ENCODE measurements at regions not wholly inside any gene's neighbourhood (a gene's known extent, or its start where the extent isn't known, plus 50 kb on each side); places are given as distances from the start of the nearest gene placed in this dataset.

- TF ChIP-seq CTCF (IDR thresholded peaks at IDR 0.05): no peak
- no peak for TF ChIP-seq POLR2A (IDR thresholded peaks at IDR 0.05)
- intact Hi-C loops (cut with DNase I; ENCODE audit: low total_unique reads): no loop called here
- DNase-seq (ENCODE audit: low spot score in 2 of 2): no peak
- no peak overlapping the region for H3K4me3 ChIP-seq (ENCODE audit: low read depth, poor library complexity, severe bottlenecking)
- whole genome bisulfite sequencing, 2 donors: 57 to 71% methylated on average over 1 of the region's 1 CpG
These were observed 320.1 kb upstream of the NDST4 start for GRCh38 chr4:115433491-115433890.

DNA sequence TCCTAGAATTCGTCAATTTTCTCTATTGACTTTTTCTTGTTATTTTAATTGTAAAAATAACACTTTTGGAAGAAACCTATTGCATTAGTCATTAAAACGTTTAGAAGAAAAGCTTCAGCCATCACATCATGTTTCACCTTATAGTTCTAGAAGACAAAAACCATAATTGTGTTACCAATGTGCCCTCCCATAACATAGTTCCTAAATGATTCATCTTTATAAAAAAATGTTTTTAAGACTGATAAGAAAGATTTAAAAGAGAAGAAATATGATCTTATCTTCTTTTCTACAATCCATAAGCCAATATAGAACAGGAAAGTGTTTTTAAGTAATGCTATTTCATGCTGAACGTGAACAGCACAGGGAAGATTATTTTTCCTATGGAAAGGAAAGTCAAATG lies 316.6 kb upstream of the NDST4 start:
- no peak overlapping the region for H3K4me3 ChIP-seq (ENCODE audit: low read depth, poor library complexity, severe bottlenecking)
- no peak for TF ChIP-seq CTCF (IDR thresholded peaks at IDR 0.05)
- no peak for TF ChIP-seq POLR2A (IDR thresholded peaks at IDR 0.05)
- intact Hi-C loops (cut with DNase I; ENCODE audit: low total_unique reads): no loop called here
- no peak for DNase-seq (ENCODE audit: low spot score in 2 of 2)
- WGBS, 2 donors: 55 to 62% methylated on average over 3 of the region's 3 CpGs

- intact Hi-C loops (cut with DNase I; ENCODE audit: low total_unique reads): no loop called here
- TF ChIP-seq POLR2A (IDR thresholded peaks at IDR 0.05) (no peak), CTCF (IDR thresholded peaks at IDR 0.05) (no peak)
- no peak overlapping the region for H3K4me3 ChIP-seq (ENCODE audit: low read depth, poor library complexity, severe bottlenecking)
- WGBS, 2 donors: 20 to 36% methylated on average over 1 of the region's 1 CpG
- no peak for DNase-seq (ENCODE audit: low spot score in 2 of 2)
These were observed 315.0 kb upstream of the NDST4 start for GRCh38 chr4:115428455-115428854.

DNA sequence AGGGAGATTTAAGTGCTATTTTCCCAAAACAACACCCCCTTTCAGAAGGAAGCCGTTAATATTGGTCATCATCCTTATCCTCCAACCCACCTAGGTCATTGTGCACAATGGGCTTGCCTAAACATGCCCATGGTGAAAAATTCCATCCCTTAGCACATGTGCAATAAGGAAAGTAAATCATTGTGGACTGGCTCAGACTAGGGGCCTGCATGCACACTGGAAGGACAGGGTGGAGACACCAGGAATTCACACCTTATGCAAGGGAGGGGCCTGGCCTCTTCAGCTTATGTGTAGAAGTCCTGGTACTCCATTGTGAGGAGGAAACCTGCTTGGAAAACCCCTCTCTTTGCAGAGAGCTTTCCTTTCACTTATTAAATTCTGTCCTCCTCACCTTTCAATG lies 311.4 kb upstream of the NDST4 start:
- 50 to 75% methylated on average over 1 of the region's 1 CpG for WGBS, 2 donors
- TF ChIP-seq POLR2A (IDR thresholded peaks at IDR 0.05) (no peak), CTCF (IDR thresholded peaks at IDR 0.05) (no peak)
- no peak for DNase-seq (ENCODE audit: low spot score in 2 of 2)
- H3K4me3 ChIP-seq (ENCODE audit: low read depth, poor library complexity, severe bottlenecking): no peak overlapping the region
- intact Hi-C loops (cut with DNase I; ENCODE audit: low total_unique reads): no loop called here

DNA sequence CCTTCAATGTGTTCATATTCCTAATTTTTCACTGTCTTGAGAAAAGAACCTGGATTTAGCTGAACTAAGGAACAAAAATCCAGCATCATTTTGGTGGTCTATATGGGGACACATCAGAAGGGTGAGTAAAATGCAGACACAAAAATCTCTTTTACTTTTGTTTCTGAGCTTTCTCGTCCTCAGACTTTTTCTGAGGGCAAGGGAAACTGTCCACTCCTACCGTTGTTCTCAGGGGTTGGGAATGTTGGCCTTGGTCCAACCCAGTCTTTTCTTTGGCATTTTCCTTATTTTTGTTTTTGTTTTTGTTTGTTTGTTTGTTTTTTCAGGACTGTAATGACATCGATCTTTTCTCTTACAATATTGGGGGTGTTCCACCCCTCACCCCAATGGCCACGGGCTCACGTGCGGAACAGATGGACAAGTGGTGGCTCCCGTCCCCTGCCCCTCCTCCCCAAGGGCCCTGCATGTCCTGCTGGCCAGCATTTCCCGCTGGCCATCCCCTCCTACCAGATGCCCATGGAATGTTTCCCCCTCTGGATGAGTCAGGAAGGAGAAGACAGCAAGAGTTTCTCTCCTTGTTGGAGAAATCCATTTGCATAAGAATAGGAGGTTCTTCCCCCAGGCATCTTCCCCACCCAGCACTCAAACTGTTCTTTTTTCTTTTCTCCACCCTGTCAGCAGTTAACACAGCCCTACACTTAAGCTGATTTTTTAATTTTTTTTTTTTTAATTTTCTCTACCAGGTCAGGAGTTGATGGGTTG lies 305.4 kb upstream of the NDST4 start:
- intact Hi-C loops (cut with DNase I; ENCODE audit: low total_unique reads): no loop called here
- H3K4me3 ChIP-seq (ENCODE audit: low read depth, poor library complexity, severe bottlenecking): no peak overlapping the region
- WGBS, 2 donors: 76 to 87% methylated on average over 8 of the region's 8 CpGs
- TF ChIP-seq POLR2A (IDR thresholded peaks at IDR 0.05) (no peak), CTCF (IDR thresholded peaks at IDR 0.05) (no peak)
- no peak for DNase-seq (ENCODE audit: low spot score in 2 of 2)

- DNase-seq (ENCODE audit: low spot score in 2 of 2): no peak
- H3K4me3 ChIP-seq (ENCODE audit: low read depth, poor library complexity, severe bottlenecking): no peak overlapping the region
- TF ChIP-seq POLR2A (IDR thresholded peaks at IDR 0.05) (no peak), CTCF (IDR thresholded peaks at IDR 0.05) (no peak)
- intact Hi-C loops (cut with DNase I; ENCODE audit: low total_unique reads): no loop called here
These were observed 282.6 kb upstream of the NDST4 start for GRCh38 chr4:115396034-115396433.

Data from lower leg skin (tissue), 4 donors.